ENCODE measurements at regions not wholly inside any gene's neighbourhood (a gene's known extent, or its start where the extent isn't known, plus 50 kb on each side); places are given as distances from the start of the nearest gene placed in this dataset.

DNA sequence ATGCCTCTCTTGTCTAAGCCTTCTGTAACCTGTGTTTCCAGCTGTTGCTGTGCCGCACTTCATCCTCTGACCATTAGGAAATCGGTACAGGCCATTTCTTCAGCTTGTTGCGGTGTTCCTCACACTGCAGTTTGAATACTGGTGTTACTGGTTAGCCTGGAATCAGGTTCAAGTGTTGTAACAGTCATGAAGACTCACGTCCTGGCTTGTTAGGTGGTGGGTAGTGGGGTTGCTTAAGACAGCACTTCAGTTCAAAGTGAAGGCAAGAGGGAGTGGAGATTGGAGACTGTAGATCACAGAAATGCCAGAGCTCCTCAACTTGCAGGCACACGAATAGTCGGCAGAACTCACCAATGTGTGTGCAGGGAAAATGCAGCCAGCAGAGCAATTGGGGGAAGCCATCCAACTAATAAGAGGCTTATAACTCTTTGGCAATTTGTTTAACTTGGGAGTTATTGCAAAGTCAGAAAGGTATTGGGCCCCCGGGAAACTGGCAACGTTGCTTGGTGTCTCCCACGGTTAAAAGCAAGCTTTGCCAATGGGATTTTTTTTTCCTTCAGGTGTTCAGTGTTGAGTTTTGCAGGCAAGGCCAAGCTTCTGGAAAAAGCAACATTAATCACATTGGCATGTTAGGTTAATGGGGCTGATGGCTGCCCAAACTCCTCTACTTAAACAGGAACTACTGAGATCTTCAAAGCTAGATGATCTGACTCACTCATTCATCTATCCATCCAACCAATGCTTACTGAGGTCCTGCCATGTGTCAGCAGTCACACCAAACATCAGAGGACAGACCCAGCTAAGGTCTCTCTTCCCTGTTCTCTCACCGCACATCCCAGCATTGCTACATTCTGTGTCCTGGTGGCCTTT, 380.9 kb downstream of the GATA3 start:
- DNase-seq, result no peak

DNA sequence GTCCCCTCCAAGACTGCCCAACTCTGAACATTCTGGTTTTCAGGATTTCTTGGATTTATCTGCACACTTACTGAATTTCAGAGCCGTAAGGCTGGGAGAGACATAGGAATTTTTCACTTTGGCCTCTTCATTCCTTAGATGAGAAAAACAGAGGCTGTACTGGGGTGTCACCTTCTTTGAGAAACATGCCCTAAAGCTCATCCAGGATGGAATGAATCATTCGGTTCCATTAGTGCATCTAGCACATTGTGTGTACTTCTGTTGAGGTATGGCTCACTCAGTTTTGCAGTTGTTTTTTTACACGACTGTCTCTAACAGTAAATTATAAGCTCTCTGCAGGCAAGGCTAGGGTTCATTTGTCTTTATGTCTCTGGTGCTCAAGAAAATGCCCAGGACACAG, 383.4 kb downstream of the GATA3 start:
- no peak for DNase-seq

DNA sequence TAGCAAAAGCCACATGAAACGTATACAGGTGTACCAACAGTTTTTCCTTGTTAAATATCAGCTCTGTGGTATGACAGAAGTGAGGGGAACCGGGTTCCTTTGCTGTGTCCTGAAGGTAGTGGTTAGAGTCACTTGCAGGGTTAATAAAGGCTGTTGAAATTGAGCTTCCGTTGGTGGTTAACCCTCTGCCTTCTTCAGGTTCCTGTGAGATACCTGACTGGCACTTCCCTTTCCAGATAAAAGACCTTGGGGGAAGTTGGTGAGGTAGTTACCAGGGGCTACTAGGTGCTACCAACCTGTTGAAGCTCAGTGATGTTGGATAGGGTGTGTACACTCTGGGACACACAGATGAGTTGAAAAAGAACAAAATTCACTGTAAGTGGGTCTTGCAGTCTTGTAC, 384.1 kb downstream of the GATA3 start:
- no peak for DNase-seq

DNA sequence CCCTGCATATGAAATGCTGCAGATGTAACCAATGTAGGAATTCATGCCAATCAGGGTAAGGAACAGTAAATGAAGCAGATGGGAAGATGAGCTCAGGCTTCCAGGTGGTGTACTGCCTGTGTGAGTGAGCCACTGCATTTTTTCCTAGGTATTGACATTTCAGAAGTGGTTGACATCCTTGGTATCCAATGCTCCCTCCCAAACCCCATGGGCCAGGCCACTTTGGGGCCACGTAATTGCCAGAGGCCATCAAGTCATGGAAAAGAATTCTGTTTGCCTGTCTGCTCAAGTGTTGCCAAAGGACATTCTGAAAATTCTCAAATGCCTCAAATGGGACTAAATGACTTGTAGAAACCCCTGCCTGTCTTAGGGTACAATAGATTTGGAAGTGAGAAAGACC, 384.6 kb downstream of the GATA3 start:
- no peak for DNase-seq

DNA sequence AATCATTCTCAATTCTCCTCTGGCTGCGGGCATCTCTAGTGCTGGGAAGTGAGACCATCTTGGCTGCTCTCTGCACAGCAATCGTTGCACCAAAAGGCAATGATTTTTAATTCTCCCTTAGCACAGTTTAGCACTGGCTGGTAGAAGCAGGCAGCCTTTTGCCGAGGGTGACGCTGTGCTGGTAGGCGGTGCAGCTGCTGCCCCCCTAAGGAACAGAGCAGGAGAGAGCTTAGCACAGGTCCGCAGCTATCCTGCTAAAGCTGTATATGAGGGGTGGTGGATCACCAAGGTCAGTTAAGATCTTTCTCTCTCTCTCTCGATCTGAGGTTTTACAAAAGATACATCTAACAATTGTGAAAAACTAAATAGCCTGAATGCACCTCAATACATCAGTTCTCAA, 390.1 kb downstream of the GATA3 start:
- DNase-seq, result no peak

DNA sequence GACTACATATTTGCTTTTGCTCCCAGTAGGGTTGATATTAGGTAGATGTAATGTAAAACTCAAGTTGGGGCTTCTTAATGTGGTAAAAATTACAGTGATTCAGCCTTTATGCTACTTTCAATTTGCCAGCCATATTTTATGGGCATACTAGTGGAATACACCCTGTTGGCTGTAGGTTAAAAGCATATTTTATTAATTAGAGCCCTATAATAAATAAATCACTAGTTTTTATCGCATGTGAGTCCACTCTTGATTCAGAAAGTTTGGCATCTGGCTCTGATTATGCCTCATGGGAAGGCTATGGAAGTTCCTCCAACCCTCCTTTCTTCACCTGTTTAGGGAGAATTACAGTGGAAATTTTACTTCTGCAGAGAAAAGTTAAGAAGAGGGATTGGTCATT, 390.9 kb downstream of the GATA3 start:
- DNase-seq, result no peak

DNA sequence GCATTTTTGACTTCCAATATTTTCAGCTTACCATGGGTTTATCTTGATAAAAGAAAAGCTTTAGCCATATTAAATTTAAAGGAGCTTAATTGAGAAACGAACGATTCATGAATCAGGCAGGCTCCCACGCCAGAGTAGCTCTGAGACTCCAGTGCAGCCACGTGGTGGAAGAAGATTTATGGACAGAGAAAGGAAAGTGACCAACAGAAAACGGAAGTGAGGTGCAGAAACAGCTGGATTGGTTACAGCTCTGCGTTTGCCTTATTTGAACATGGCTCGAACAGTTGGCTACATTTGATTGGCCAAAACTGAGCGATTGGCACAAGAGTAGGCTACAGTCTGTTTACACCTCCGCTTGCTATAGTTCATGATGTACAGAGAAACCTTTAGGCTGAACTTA, 395.4 kb downstream of the GATA3 start:
- DNase-seq, result no peak

DNA sequence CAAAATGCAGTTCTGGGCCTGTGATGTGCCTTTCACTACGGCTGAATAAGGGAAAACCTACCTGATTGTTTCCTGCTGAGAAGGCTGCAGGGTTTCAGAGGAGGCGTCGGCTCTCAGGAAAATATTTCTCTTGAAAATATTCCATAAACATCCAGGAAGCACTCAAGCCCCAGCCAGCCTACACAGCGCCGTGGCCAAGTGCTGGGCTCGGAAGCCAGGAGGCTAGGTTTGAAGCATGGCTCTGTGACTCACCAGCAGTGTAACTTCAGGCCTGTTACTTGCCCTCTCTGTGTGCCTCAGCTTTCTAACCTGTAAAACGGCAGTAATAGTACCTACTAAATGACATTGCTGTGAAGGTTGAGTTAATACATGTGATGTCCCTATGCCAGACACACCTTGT, 399.1 kb downstream of the GATA3 start:
- DNase-seq, result no peak

DNA sequence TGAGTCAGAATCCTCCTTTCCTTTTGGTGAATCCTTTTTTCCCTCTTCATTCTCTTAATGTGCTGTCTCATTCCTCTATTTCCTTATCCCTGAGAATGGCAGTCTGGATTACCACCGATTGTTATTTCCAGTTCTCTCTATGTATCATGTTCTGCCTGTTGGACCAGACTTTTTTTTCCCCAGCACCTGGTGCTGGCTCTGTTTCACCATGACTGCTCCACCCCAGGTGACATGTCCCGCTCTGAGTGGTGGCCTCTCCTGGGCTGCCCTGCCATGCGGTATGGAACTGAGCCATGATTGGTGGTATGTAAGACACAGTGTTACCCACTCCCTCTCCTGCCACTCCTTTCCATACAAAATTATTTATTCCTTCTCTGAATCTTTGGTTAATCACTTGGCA, 399.9 kb downstream of the GATA3 start:
- DNase-seq, result no peak

DNA sequence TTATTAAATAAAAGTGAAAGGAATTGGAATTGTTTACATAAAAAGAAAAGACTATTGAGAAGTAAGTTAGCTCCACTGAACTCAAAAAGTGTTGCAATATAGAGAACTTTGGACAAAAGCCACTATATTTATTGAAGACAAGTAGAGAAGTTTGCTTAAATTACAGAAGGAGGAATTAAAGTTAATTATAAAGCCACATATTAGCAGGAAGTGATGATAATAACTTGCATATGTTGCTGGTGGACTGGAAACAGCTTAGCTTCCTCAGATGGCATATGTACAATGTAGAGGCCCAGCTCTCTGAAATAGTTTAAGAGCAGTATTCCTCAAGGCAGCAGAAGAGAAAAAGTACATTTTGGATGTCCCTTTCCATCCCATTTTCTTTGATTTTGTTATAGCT, 400.7 kb downstream of the GATA3 start:
- DNase-seq, result no peak

DNA sequence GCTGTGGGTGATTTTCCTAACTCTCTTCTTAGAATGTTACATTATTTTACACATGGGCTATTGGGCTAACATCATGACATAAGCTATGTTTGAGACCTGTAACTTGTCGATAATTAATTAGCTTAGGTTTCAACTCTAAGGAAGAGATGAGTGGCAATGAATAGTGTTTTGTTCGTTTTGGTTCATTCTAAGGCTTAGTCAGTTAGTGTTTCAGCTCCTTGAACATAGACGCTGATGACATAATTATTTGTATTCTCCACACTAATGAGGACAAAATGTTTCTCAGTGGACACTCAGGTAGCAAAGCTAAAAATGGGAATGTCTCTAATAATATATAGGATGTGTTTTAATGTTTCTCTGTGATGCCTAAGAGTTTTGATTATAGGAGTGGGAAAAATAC, 401.9 kb downstream of the GATA3 start:
- no peak for DNase-seq

DNA sequence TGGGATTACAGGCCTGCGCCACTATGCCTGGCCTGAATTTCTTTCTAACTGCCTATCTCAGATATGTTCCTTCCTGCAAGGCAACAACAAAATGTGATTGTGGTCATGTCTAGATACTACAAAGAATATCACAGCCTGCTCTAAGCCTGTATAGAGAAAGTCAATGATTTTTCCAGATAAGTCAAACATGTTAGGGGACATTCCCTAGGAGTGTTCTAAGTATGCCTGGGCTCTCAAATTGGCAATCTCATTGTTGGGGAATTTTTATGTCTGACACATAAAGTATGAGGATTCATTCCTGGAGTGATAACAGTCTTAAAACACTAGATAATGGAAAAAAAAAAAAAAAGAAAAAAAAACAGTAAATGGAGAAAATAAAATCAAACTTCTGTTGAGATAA, 406.1 kb downstream of the GATA3 start:
- DNase-seq, result no peak

DNA sequence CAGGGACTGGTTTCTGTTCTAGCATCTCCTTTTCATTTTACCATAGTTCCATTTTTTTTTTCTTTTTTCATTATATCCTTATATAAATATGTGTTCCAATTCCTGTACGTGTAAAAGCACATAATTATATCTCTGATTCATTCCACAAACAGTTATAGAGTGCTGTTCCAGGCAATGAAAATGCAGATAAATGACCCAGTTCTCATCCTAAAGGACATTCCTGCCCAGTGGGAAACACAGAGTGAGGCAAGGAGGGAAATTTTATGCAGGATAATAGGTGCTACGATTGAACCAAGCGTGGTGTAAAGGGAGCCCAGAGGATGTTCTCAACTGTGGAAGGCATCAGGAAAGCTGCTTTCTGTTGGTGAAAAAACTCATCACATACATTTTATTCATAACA, 408.1 kb downstream of the GATA3 start:
- DNase-seq, result no peak

DNA sequence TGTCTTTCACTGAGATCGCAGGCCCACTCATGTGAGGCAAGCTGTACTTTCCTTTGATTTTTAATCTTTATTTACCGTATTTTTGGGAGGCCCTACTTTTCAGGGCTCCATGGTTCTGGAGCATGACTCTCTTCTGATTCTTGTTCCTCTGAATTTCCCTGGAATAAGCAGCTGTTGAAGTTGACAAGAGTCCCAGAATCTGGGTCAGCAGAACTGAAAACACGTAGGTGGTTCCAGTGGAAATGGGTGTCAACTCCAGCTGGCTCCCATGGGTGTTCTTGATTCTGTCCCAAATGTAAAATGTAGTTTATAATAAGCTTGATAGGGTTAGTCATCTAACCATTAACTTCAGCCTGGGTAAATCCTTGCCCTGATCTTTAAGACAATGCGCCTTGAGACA, 409.4 kb downstream of the GATA3 start:
- no peak for DNase-seq

DNA sequence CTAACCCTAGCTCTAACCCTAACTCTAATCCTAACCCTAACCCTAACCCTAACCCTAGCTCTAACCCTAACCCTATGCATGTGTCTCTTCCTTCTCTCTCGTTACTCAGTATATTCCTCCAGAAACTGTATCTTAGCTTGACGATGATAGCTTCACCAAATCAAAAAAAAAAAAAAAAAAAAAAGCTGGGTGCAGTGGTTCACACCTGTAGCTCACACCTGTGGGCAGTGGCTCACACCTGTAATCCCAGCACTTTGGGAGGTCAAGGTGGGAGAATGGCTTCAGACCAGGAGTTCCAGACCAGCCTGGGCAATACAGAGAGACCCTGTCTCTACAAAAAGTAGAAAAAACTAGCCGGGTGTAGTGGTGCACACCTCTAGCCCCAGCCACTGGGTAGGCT, 414.0 kb downstream of the GATA3 start:
- DNase-seq, result no peak

DNA sequence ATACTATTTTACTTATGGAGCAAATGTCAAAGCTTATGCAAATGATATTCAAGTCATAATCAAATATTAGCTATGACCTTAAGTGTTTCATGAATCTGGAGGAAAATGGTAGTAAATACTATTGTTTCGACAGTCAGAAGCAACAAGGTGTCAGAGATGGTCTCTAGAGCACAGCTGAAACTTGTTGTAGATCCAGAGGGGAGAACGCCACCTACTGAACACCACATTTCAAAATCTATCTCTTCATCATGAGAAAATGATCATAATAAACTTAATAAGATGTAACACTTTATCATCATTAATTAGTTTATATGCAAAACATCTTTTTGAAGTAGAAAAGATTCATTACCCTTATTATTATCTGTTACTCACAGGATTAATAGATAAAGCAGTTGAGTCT, 418.7 kb downstream of the GATA3 start:
- DNase-seq, result no peak

DNA sequence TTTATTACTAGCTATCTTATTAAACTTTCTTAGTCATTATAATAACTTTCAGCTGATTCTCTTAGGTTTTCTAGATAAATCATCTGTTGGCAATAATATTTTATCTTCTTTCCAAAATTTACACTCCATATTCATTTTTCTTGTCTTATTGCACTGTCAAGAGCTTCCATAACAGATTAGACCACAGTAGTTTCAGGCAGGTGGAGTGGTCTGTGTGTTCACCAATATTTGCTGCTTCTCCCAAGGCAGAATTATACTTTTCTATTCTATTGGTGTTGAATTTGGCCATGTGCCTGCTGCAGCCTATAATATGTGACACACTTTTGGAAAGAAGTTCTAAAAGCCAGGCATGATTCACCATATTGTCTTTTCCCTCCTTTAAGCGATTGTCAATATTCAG, 422.8 kb downstream of the GATA3 start:
- no peak for DNase-seq

DNA sequence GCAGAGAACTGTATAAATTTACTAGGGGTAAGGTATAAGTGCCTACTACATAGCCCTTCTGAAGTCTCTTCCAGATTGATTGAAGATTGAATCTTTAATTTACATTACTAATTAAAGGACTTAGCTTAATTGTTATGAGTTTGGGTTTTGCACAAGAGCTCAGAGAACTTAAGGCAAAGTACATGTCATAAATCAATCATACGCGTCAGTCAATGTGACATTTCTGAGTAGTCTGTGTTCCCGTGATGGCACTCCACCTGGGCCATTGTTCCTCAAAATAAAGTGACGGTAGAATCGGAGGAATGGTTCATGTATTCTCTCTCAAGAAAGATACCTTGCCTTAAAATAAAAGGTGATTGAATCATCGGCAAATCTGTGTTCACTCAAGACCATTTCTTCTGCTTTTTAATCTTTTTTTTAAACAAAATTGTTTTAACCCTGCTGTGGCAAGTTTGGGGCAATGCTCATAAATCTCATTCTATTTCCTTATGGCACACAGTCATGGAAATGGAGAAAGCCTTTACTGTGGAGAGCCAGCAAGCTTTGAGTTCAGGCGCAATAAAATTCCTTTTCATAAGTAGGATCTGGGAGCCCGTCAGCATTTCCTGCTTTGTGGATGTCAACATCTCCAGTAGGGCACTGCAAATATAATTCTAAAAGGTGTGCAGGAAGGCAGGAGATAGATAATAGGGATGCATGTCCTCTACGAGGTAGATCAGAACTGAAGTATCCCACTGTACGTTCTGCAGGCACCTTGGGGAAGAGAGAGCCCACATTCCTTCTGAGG, 427.4 kb downstream of the GATA3 start:
- no peak for DNase-seq

DNA sequence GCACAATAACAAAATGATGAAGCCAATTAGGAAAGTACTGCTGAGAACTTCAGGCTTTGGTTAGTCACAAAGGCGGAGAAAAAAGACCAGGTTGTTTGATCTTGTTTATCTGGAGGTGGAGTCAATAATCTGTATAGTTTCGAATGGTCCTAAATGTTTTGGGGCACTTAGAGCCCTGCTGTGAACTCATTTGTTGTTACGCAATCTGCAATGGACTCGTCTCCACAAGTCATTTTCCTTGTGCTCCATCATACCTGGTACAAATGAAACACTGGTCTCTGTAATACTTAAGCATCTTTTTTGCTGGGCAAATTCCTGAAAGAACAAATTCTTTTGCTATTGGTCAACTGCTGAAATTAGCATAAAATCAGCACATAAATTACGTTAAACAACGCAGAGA, 430.5 kb downstream of the GATA3 start:
- DNase-seq, result no peak

DNA sequence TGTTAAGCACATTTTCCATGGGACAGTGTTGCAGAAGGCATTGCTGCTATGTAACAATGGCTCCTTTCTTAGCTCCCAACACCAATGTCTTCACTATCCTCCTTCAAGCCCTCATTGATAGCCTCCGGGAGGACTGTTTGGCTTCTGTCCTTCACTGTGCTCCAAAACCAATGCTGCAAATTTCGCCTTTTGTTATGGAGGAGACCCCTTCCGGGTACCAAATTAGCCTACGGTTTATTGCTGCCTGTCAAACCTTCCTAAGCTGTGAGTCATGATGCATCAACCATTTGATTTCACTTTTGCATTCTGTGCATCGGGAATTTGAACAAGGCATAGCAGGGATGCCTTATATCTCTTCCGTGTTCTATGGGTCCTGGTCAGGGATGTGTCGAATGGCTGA, 432.9 kb downstream of the GATA3 start:
- no peak for DNase-seq

DNA sequence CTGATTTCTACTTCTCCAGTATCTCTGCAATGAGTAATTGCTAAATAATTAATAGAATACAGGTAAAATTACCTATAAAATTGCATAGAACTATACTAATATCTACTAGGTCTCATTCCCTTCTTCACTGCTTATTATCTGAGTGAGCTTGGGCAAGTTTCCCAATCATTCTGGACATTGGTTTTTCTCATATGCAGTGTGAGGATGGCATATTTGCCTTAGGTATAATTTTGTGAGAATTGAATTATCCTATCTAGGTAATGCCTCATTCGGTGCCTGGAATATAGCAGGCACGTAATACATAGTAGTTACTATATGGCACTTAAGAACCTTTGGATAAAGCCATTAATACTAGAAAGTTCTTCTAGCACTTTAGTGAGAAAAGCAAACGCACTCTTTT, 434.7 kb downstream of the GATA3 start:
- no peak for DNase-seq

DNA sequence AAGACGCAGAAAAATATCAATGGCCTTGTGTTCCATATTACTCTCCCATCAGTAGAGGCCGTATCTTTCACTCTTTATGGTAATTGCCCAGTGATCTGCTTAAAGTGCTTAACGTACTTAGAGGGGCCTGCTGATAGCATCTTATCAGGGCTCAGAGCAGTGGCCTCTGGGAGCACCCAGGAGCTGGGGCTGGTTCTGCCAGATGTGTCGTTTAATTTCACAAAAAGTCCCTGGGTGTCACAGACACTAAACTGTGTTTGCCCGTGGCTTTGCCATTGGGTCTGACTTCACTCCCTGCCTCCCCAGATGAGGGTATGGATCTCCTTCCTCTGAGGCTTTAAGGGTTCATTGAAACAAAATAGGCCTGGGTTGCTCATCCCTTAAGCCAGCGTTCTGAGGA, 435.3 kb downstream of the GATA3 start:
- no peak for DNase-seq

DNA sequence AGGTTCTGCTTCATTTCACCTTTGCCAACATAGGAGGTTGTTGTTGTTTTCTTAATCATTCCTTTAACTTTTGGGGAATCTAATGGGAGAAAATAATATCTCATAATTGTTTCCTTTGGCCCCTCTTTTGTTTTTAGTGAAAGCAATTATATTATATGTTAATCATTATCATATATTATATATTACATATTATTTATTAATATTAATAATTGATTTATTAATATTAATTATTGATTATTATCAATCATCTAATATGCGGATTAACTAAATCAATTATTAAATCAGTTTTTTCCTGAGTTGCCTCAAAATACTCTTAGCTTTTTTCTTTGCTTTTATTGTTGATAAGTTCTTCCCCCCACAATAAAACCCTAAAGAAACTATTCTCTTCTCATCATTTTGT, 443.8 kb downstream of the GATA3 start:
- DNase-seq, result no peak

DNA sequence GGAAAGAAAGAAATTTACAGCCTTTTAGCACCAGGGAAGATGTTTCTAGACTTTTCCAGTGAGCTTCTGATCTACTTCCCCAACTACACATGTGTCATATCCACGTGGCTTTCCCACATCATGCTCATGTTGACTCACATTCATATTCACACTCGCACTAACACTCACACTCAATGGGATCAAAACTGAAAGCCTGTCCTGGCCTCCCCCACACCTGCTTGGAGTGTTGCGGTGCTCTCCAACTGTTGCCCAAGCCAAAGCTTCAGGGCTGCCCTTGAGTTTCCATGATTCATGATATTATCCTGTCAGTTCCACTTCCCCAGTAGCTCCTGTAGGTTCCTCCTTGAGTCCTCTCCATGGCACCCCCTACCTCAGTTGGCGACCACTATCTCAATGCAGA, 444.4 kb downstream of the GATA3 start:
- DNase-seq, result no peak

DNA sequence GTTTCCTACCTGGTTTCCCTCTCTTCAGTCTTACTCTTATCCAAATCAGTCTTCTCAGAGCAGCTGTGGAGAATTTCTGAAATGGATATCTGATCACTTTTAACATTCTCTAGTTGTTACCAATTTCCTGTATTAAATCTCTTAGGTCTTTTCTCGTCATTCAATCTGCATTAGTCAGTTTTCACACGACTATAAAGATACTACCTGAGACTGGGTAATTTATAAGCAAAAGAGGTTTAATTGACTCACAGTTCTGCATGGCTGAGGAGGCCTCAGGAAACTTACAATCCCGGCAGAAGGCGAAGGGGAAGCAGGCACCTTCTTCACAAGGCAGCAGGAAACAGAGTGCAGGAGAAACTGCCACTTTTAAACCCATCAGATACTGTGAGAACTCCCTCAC, 444.8 kb downstream of the GATA3 start:
- DNase-seq, result no peak
